ENCODE measurements at regions not wholly inside any gene's neighbourhood (a gene's known extent, or its start where the extent isn't known, plus 50 kb on each side); places are given as distances from the start of the nearest gene placed in this dataset.
"Not testable (repeated sequence)": the region's sequence is repeated elsewhere in the genome, so short reads cannot be mapped to it uniquely, and the experiment has no call there.

GRCh38 chr15:32508081-32508480 lies 52.6 kb upstream of the GOLGA8O start:
- not testable (repeated sequence) for H3K4me1 ChIP-seq (ENCODE audit: low read depth, poor library complexity, severe bottlenecking); H3K27ac ChIP-seq; H3K79me2 ChIP-seq (ENCODE audit: insufficient read depth, low read depth); H3K36me3 ChIP-seq (ENCODE audit: insufficient read depth); H3K4me3 ChIP-seq (IDR thresholded peaks at IDR 0.05; ENCODE audit: insufficient read depth, low read depth, low read length); H3K27me3 ChIP-seq (ENCODE audit: insufficient read depth, low read depth); H3K4me2 ChIP-seq; H3K9ac ChIP-seq; H2AFZ ChIP-seq (ENCODE audit: low read depth); H4K20me1 ChIP-seq (ENCODE audit: insufficient read depth)

GRCh38 chr15:32506787-32507186 lies 51.4 kb upstream of the GOLGA8O start:
- not testable (repeated sequence) for H3K27me3 ChIP-seq (ENCODE audit: insufficient read depth, low read depth); H3K4me1 ChIP-seq (ENCODE audit: low read depth, poor library complexity, severe bottlenecking); H3K27ac ChIP-seq; H3K36me3 ChIP-seq (ENCODE audit: insufficient read depth); H3K4me3 ChIP-seq (IDR thresholded peaks at IDR 0.05; ENCODE audit: insufficient read depth, low read depth, low read length); H3K79me2 ChIP-seq (ENCODE audit: insufficient read depth, low read depth); H2AFZ ChIP-seq (ENCODE audit: low read depth); H3K4me2 ChIP-seq; H4K20me1 ChIP-seq (ENCODE audit: insufficient read depth); H3K9ac ChIP-seq

GRCh38 chr15:32505633-32506032 lies 50.2 kb upstream of the GOLGA8O start:
- H3K79me2 ChIP-seq (ENCODE audit: insufficient read depth, low read depth); H3K9ac ChIP-seq; H3K27ac ChIP-seq; H4K20me1 ChIP-seq (ENCODE audit: insufficient read depth); H3K36me3 ChIP-seq (ENCODE audit: insufficient read depth); H2AFZ ChIP-seq (ENCODE audit: low read depth); H3K27me3 ChIP-seq (ENCODE audit: insufficient read depth, low read depth); H3K4me3 ChIP-seq (IDR thresholded peaks at IDR 0.05; ENCODE audit: insufficient read depth, low read depth, low read length); H3K4me1 ChIP-seq (ENCODE audit: low read depth, poor library complexity, severe bottlenecking); H3K4me2 ChIP-seq: not testable (repeated sequence)
